Endothelial cell of umbilical vein (primary cell): ENCODE measurements at regions not wholly inside any gene's neighbourhood (a gene's known extent, or its start where the extent isn't known, plus 50 kb on each side); places are given as distances from the start of the nearest gene placed in this dataset.

Experiments used
- BruUV-seq: library from RNA; stranded (reverse); fragments of 400-500 nt; replicated peaks from 2 replicates; lab custom pipeline; 2021; lab: Mats Ljungman, UMichigan
- CTCF ChIA-PET: fragments of 300-600, 350-600 bp; sonication (Branson Sonifier 250); formaldehyde crosslinking; loops from one replicate; lab custom pipeline; 2021; ENCODE audit warnings: antibody characterized with exemption, inconsistent platforms; lab: Charles Lee
- POLR2A ChIA-PET: fragments of 300-600, 350-600 bp; sonication (Branson Sonifier 250); formaldehyde crosslinking; loops from one replicate; lab custom pipeline; 2021; ENCODE audit warnings: antibody characterized with exemption, inconsistent platforms; lab: Charles Lee
- DNase-seq: peaks from one replicate; pipeline ENCODE4 v3.0.0-alpha.2; 2011; ENCODE audit warnings: low read depth, low spot score
- FAIRE-seq: peaks from 2 replicates; lab custom pipeline; 2011; peaks lifted over from hg19 to GRCh38; lab: Jason Lieb, UNC
- H2AFZ ChIP-seq: 2 replicates; pipeline ENCODE4 v1.6.0; 2012; ENCODE audit warnings: low read depth, low read length, control low read depth, inconsistent platforms
- H3K27ac ChIP-seq: 2 replicates; pipeline ENCODE4 v1.5.1; 2011; ENCODE audit warnings: low read depth, mild to moderate bottlenecking, control low read depth, low read length, moderate library complexity; ENCODE audit not compliant: insufficient read depth
- H3K27me3 ChIP-seq, 2 experiments: 2 replicates each; pipeline versions ENCODE4 v1.6.0 to v1.6.1; 2011; ENCODE audit warnings: low read length in 2 of 2, mixed read lengths in 1 of 2; ENCODE audit not compliant: control insufficient read depth in 2 of 2, insufficient read depth in 2 of 2
- H3K36me3 ChIP-seq, 2 experiments: 2 replicates in 1 of 2; 3 replicates in 1 of 2; pipeline ENCODE4 v1.5.1; 2011; ENCODE audit warnings: low read length in 2 of 2, mild to moderate bottlenecking in 1 of 2, moderate library complexity in 1 of 2; ENCODE audit not compliant: control insufficient read depth in 2 of 2, insufficient read depth in 2 of 2; ENCODE audit errors: extremely low read depth in 1 of 2
- H3K4me1 ChIP-seq: 3 replicates; pipeline ENCODE4 v1.5.1; 2011; ENCODE audit warnings: mild to moderate bottlenecking, low read length; ENCODE audit not compliant: control insufficient read depth, insufficient read depth; ENCODE audit errors: extremely low read depth
- H3K4me2 ChIP-seq: 2 replicates; pipeline ENCODE4 v1.6.1; 2011; ENCODE audit warnings: low read length, control low read depth, mixed read lengths; ENCODE audit not compliant: insufficient read depth
- H3K4me3 ChIP-seq, 3 experiments: fragments of 200-600 bp in 1 of 3; sonication (generic), shearing (Covaris generic) in 1 of 3; replicated peaks in 1 of 3; 2 replicates each; pipeline ENCODE4 v1.5.1; 2011 to 2016; ENCODE audit warnings: control low read depth in 3 of 3, low read length in 3 of 3, mild to moderate bottlenecking in 2 of 3, inconsistent platforms in 1 of 3, low read depth in 1 of 3, moderate library complexity in 1 of 3; ENCODE audit not compliant: insufficient read depth in 1 of 3
- H3K79me2 ChIP-seq: 2 replicates; pipeline ENCODE4 v1.6.0; 2012; ENCODE audit warnings: low read length, inconsistent platforms; ENCODE audit not compliant: control insufficient read depth, insufficient read depth
- H3K9ac ChIP-seq: replicated peaks from 2 replicates; pipeline ENCODE3; 2011; ENCODE audit warnings: low read length, control low read depth; ENCODE audit not compliant: insufficient read depth; ENCODE audit errors: extremely low read depth
- H3K9me1 ChIP-seq: replicated peaks from 3 replicates; pipeline ENCODE4 v1.6.0; 2011; ENCODE audit warnings: mild to moderate bottlenecking, low read length; ENCODE audit not compliant: control insufficient read depth, insufficient read depth; ENCODE audit errors: extremely low read depth
- H3K9me3 ChIP-seq: replicated peaks from 2 replicates; pipeline ENCODE4 v1.5.1; 2012; ENCODE audit warnings: low read length, inconsistent platforms; ENCODE audit not compliant: control insufficient read depth, insufficient read depth
- H4K20me1 ChIP-seq: replicated peaks from 2 replicates; pipeline ENCODE3; 2011; ENCODE audit warnings: mild to moderate bottlenecking, low read length; ENCODE audit not compliant: control insufficient read depth, insufficient read depth; ENCODE audit errors: extremely low read depth
- EZH2 ChIP-seq: IDR thresholded peaks from 2 replicates; pipeline ENCODE4 v1.6.1; 2012; ENCODE audit warnings: borderline replicate concordance, low read depth, mild to moderate bottlenecking, moderate library complexity, low read length, inconsistent platforms; ENCODE audit not compliant: severe bottlenecking
- FOS ChIP-seq: IDR thresholded peaks from 2 replicates; pipeline ENCODE4 v1.6.1; 2011; ENCODE audit warnings: mild to moderate bottlenecking, low read length, moderate library complexity, borderline replicate concordance; ENCODE audit not compliant: insufficient read depth
- MAX ChIP-seq: IDR thresholded peaks from 2 replicates; pipeline ENCODE4 v1.6.1; 2011; ENCODE audit not compliant: insufficient read depth, insufficient read length
- POLR2AphosphoS5 ChIP-seq: IDR thresholded peaks from 2 replicates; pipeline ENCODE4 v1.6.1; 2012; ENCODE audit warnings: low read depth, mild to moderate bottlenecking, control low read depth, low read length, moderate library complexity; ENCODE audit not compliant: insufficient read depth
- dilution Hi-C: fragments of 300-500 bp; cut with MboI; formaldehyde crosslinking; loops from one replicate; pipeline ENCODE4 v1.15.0; 2019; ENCODE audit warnings: low sequenced_read_pairs; ENCODE audit not compliant: extremely low pct_ligation_motif_present
- intact Hi-C: fragments of 100-400 bp; cut with micrococcal nuclease; formaldehyde crosslinking; loops from one replicate; pipeline ENCODE4 v1.10.0; 2022
- TF ChIP-seq, protein P1 (sequence below), 2 donors: IDR thresholded peaks; 1 replicate in 1 of 2; 2 replicates in 1 of 2; pipeline ENCODE4 v1.5.1; 2011; ENCODE audit warnings: low read length in 2 of 2, mild to moderate bottlenecking in 2 of 2, moderate library complexity in 2 of 2, control low read depth in 1 of 2, inconsistent platforms in 1 of 2, low read depth in 1 of 2; ENCODE audit not compliant: insufficient read depth in 1 of 2; ENCODE audit errors: extremely low read depth in 1 of 2

GRCh38 chr11:119525180-119525866 lies 102.4 kb upstream of the THY1 start:
- dilution Hi-C loops = no loop called here

More at GRCh38 chr11:119525180-119525866, 102.4 kb upstream of the THY1 start:
- ChIA-PET CTCF (interaction anchor here (1.3 to 1.8 kb wide), 2 partner anchors 52 to 583 kb away, joined by 3 to 4 read pairs; no protein-coding TSS in a partner anchor), POLR2A (no interaction called here)
- Histone ChIP-seq H3K4me3 (no peak overlapping the region), H2AFZ (no peak overlapping the region), H3K27ac (no peak overlapping the region), H3K79me2 (no peaks in the 10 kb centered on the region), H3K36me3 (no peaks in the 10 kb centered on the region), H3K9me1 (no peaks in the 10 kb centered on the region), H4K20me1 (no peaks in the 10 kb centered on the region), H3K9me3 (no peaks in the 10 kb centered on the region), H3K4me1 (no peaks in the 10 kb centered on the region), H3K27me3 (no peaks in the 10 kb centered on the region), H3K4me2 (no peak overlapping the region), H3K9ac (no peak overlapping the region)
- no TSS peak for BruUV-seq
- no peak for DNase-seq
- TF ChIP-seq, protein P1, sequence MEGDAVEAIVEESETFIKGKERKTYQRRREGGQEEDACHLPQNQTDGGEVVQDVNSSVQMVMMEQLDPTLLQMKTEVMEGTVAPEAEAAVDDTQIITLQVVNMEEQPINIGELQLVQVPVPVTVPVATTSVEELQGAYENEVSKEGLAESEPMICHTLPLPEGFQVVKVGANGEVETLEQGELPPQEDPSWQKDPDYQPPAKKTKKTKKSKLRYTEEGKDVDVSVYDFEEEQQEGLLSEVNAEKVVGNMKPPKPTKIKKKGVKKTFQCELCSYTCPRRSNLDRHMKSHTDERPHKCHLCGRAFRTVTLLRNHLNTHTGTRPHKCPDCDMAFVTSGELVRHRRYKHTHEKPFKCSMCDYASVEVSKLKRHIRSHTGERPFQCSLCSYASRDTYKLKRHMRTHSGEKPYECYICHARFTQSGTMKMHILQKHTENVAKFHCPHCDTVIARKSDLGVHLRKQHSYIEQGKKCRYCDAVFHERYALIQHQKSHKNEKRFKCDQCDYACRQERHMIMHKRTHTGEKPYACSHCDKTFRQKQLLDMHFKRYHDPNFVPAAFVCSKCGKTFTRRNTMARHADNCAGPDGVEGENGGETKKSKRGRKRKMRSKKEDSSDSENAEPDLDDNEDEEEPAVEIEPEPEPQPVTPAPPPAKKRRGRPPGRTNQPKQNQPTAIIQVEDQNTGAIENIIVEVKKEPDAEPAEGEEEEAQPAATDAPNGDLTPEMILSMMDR (IDR thresholded peaks at IDR 0.05; ENCODE audit: extremely low read depth in 1 of 2, insufficient read depth in 1 of 2, low read depth in 1 of 2, low read length in 2 of 2) = no peak
- TF ChIP-seq EZH2 = no peak
- TF ChIP-seq FOS = no peak
- no peak for TF ChIP-seq POLR2AphosphoS5
- no peak for TF ChIP-seq MAX
- intact Hi-C loops = no loop called here
- no peak for FAIRE-seq
